H1 (cell line): ENCODE measurements at regions not wholly inside any gene's neighbourhood (a gene's known extent, or its start where the extent isn't known, plus 50 kb on each side); places are given as distances from the start of the nearest gene placed in this dataset.

Source experiments
- CTCF ChIA-PET: fragments of 300-600 bp; sonication (Branson Sonifier 250); formaldehyde crosslinking; loops from one replicate; lab custom pipeline; 2021; ENCODE audit not compliant: partially characterized antibody; lab: Charles Lee
- POLR2A ChIA-PET: fragments of 300-600 bp; sonication (Branson Sonifier 250); formaldehyde crosslinking; loops from one replicate; lab custom pipeline; 2021; ENCODE audit warnings: inconsistent platforms; ENCODE audit not compliant: partially characterized antibody; lab: Charles Lee
- DNase-seq, 2 experiments: peaks; one replicate each; pipeline versions ENCODE4 v3.0.0 to v3.0.0-alpha.2; 2010 to 2022; ENCODE audit warnings: low spot score in 2 of 2, low read depth in 1 of 2, mixed read lengths in 1 of 2
- FAIRE-seq: peaks from 2 replicates; lab custom pipeline; 2011; peaks lifted over from hg19 to GRCh38; lab: Jason Lieb, UNC
- H2AFZ ChIP-seq: 2 replicates; pipeline ENCODE4 v1.8.1; 2012; ENCODE audit warnings: low read length, inconsistent platforms
- H2AK5ac ChIP-seq: 2 replicates; pipeline ENCODE4 v1.6.1; 2013; ENCODE audit warnings: low read depth, low read length
- H2BK120ac ChIP-seq: replicated peaks from 2 replicates; pipeline ENCODE3; 2013; ENCODE audit warnings: low read depth, low read length, inconsistent platforms
- H2BK12ac ChIP-seq: 2 replicates; pipeline ENCODE4 v1.6.1; 2013; ENCODE audit warnings: low read depth, low read length
- H2BK15ac ChIP-seq: 2 replicates; pipeline ENCODE4 v1.6.1; 2013; ENCODE audit warnings: low read length
- H2BK20ac ChIP-seq: 2 replicates; pipeline ENCODE4 v1.6.1; 2013; ENCODE audit warnings: low read length
- H2BK5ac ChIP-seq: 2 replicates; pipeline ENCODE4 v1.6.1; 2013; ENCODE audit warnings: low read depth, low read length
- H3K14ac ChIP-seq: 2 replicates; pipeline ENCODE4 v1.6.1; 2013; ENCODE audit warnings: inconsistent platforms; ENCODE audit not compliant: insufficient read length
- H3K18ac ChIP-seq: 2 replicates; pipeline ENCODE4 v1.6.1; 2013; ENCODE audit warnings: low read length; ENCODE audit errors: extremely low read depth
- H3K23ac ChIP-seq: 2 replicates; pipeline ENCODE4 v1.6.1; 2013; ENCODE audit warnings: inconsistent platforms; ENCODE audit not compliant: insufficient read length
- H3K23me2 ChIP-seq: 2 replicates; pipeline ENCODE4 v1.6.1; 2013; ENCODE audit warnings: low read depth, low read length
- H3K27ac ChIP-seq: 2 replicates; pipeline ENCODE4 v1.6.1; 2011; ENCODE audit warnings: low read depth, low read length, inconsistent platforms
- H3K27me3 ChIP-seq, 4 experiments: replicated peaks in 1 of 4; 1 replicate in 1 of 4; 2 replicates in 3 of 4; pipeline versions ENCODE4 v1.6.1 to v1.8.1; 2011 to 2013; ENCODE audit warnings: low read length in 3 of 4, mild to moderate bottlenecking in 3 of 4, inconsistent platforms in 2 of 4, mixed read lengths in 2 of 4, moderate library complexity in 1 of 4; ENCODE audit not compliant: control insufficient read depth in 3 of 4, insufficient read depth in 3 of 4; ENCODE audit errors: extremely low read depth in 1 of 4
- H3K36me3 ChIP-seq, 4 experiments: 2 replicates each; pipeline versions ENCODE4 v1.6.1 to v1.8.1; 2011 to 2013; ENCODE audit warnings: mild to moderate bottlenecking in 4 of 4, low read length in 3 of 4, moderate library complexity in 2 of 4, control low read depth in 1 of 4, inconsistent platforms in 1 of 4; ENCODE audit not compliant: insufficient read depth in 4 of 4, control insufficient read depth in 2 of 4
- H3K4ac ChIP-seq: replicated peaks from 2 replicates; pipeline ENCODE3; 2013; ENCODE audit warnings: low read length, low read depth, mixed read lengths, inconsistent platforms; ENCODE audit not compliant: insufficient read length
- H3K4me1 ChIP-seq, 4 experiments: replicated peaks in 1 of 4; 1 replicate in 1 of 4; 2 replicates in 3 of 4; pipeline versions ENCODE4 v1.6.1 to v1.8.1; 2011 to 2013; ENCODE audit warnings: low read length in 3 of 4, inconsistent platforms in 2 of 4, mixed read lengths in 1 of 4; ENCODE audit not compliant: insufficient read depth in 4 of 4, control insufficient read depth in 3 of 4
- H3K4me2 ChIP-seq, 2 experiments: 2 replicates each; pipeline versions ENCODE4 v1.6.1 to v1.8.1; 2011 to 2013; ENCODE audit warnings: low read depth in 2 of 2, low read length in 2 of 2, control low read depth in 1 of 2, inconsistent platforms in 1 of 2, mild to moderate bottlenecking in 1 of 2; ENCODE audit not compliant: insufficient read depth in 1 of 2
- H3K4me3 ChIP-seq, 4 experiments: fragments of 200-600, 300-600 bp in 1 of 4; sonication (generic), shearing (Covaris generic), sonication (Bioruptor Twin) in 1 of 4; 2 replicates each; pipeline versions ENCODE4 v1.5.1 to v1.8.1; 2011 to 2016; ENCODE audit warnings: low read length in 4 of 4, low read depth in 3 of 4, control low read depth in 2 of 4, inconsistent platforms in 2 of 4, mild to moderate bottlenecking in 2 of 4, mixed read lengths in 1 of 4, moderate library complexity in 1 of 4; ENCODE audit not compliant: insufficient read depth in 2 of 4; ENCODE audit errors: extremely low read depth in 1 of 4
- H3K56ac ChIP-seq: replicated peaks from 2 replicates; pipeline ENCODE3; 2013; ENCODE audit warnings: low read depth, mild to moderate bottlenecking, mixed read lengths, low read length, inconsistent platforms; ENCODE audit not compliant: insufficient read length
- H3K79me1 ChIP-seq: 2 replicates; pipeline ENCODE4 v1.6.1; 2013; ENCODE audit warnings: low read depth, low read length, control low read depth
- H3K79me2 ChIP-seq, 2 experiments: 2 replicates each; pipeline versions ENCODE4 v1.6.1 to v1.8.1; 2012 to 2013; ENCODE audit warnings: low read length in 2 of 2, mild to moderate bottlenecking in 2 of 2, inconsistent platforms in 1 of 2; ENCODE audit not compliant: insufficient read depth in 2 of 2, control insufficient read depth in 1 of 2
- H3K9ac ChIP-seq, 4 experiments: replicated peaks in 1 of 4; 1 replicate in 1 of 4; 2 replicates in 3 of 4; pipeline versions ENCODE4 v1.6.1 to v1.8.1; 2011 to 2013; ENCODE audit warnings: low read depth in 3 of 4, low read length in 3 of 4, control low read depth in 2 of 4, mild to moderate bottlenecking in 2 of 4, moderate library complexity in 2 of 4, inconsistent platforms in 1 of 4; ENCODE audit errors: extremely low read depth in 1 of 4
- H3K9me3 ChIP-seq, 2 experiments: 2 replicates each; pipeline versions ENCODE4 v1.6.1 to v1.8.1; 2012 to 2013; ENCODE audit warnings: mild to moderate bottlenecking in 2 of 2, moderate library complexity in 2 of 2, control low read depth in 1 of 2, inconsistent platforms in 1 of 2, low read depth in 1 of 2, low read length in 1 of 2, mixed read lengths in 1 of 2; ENCODE audit not compliant: insufficient read depth in 2 of 2
- H4K20me1 ChIP-seq, 2 experiments: replicated peaks in 1 of 2; 2 replicates each; pipeline versions ENCODE3 to v1.8.1; 2011 to 2013; ENCODE audit warnings: inconsistent platforms in 2 of 2, low read length in 2 of 2, mild to moderate bottlenecking in 1 of 2; ENCODE audit not compliant: insufficient read depth in 2 of 2, control insufficient read depth in 1 of 2
- H4K5ac ChIP-seq: 2 replicates; pipeline ENCODE4 v1.6.1; 2013; ENCODE audit warnings: low read length, low read depth, mixed read lengths, inconsistent platforms; ENCODE audit not compliant: insufficient read length
- H4K8ac ChIP-seq: 2 replicates; pipeline ENCODE4 v1.8.0; 2013; ENCODE audit warnings: mild to moderate bottlenecking, moderate library complexity, low read length, inconsistent platforms; ENCODE audit not compliant: insufficient read depth; ENCODE audit errors: extremely low read depth
- H4K91ac ChIP-seq: replicated peaks from 2 replicates; pipeline ENCODE3; 2013; ENCODE audit warnings: low read length, mixed read lengths, inconsistent platforms; ENCODE audit not compliant: insufficient read length
- ATF2 ChIP-seq: IDR thresholded peaks from 2 replicates; pipeline ENCODE4 v1.6.1; 2012; ENCODE audit warnings: low read length, inconsistent platforms
- BACH1 ChIP-seq: IDR thresholded peaks from 2 replicates; pipeline ENCODE4 v1.6.1; 2012; ENCODE audit warnings: low read length, improper control_type of control experiment
- JUND ChIP-seq: IDR thresholded peaks from 2 replicates; pipeline ENCODE4 v1.6.1; 2011; ENCODE audit warnings: mild to moderate bottlenecking, improper control_type of control experiment, low read length
- SIN3A ChIP-seq, 2 experiments: IDR thresholded peaks in 1 of 2; conservative IDR thresholded peaks in 1 of 2; 2 replicates each; pipeline ENCODE4 v1.6.1; 2011 to 2012; ENCODE audit warnings: low read length in 2 of 2, improper control_type of control experiment in 1 of 2, low read depth in 1 of 2, mild to moderate bottlenecking in 1 of 2
- SUZ12 ChIP-seq: fragments of 200-600 bp; sonication (generic); IDR thresholded peaks from 2 replicates; pipeline ENCODE4 v1.6.1; 2012; ENCODE audit warnings: mild to moderate bottlenecking, inconsistent platforms, low read length, moderate library complexity, mixed read lengths
- WGBS, 2 experiments: shearing (Covaris generic) in 1 of 2; methylation state at CpG; one replicate each; pipeline versions ENCODE4 v1.1.6 to v1.1.7; 2013 to 2015; ENCODE audit warnings: low lambda C conversion rate in 2 of 2, mixed read lengths in 2 of 2, inconsistent platforms in 1 of 2, low coverage in 1 of 2, missing lambda C conversion rate in 1 of 2; ENCODE audit not compliant: insufficient replicate concordance in 2 of 2, insufficient coverage in 1 of 2, insufficient read length in 1 of 2; ENCODE audit errors: extremely low coverage in 1 of 2, missing lambda C conversion rate in 1 of 2; 5-methylcytosine and 5-hydroxymethylcytosine counted together

DNA sequence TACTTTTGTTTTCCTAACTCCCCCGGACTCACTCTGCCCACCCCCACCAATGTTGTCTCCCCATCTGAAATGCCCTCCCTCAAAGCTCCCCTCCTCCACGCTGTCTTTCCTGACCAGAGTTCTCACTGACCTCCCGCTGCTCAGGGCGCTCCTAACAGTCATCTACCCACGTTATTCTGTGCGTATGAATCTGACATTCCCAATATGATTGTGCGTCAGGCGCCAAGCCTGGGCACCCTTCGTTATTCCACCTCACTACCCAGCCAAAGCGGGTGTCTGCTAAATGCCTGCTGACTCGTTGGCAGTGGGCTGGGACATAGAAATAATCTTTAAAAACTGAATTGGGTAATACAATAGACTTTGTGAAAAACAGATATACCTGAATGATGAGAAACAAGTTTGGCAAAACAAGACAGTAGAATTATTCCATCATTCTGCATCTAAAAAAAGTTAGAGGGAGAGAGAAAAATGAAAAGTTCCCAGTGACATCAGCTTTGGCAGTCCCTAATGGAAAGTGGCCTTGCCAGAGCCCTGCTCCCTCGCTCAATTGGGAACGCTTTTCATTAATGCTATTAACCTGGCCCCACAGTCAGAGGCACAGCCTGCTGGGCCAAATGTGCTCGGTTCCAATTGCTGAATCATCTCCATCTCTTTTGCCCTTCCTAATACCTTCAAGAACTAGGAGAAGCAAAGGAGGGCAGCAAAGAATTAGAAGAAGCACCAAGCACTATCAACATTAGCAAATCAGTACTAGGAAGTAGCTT, 74.0 kb upstream of the PLXNC1 start:
- no peak overlapping the region for H3K4me3 ChIP-seq
- no peak overlapping the region for H3K18ac ChIP-seq
- H4K8ac ChIP-seq: no peak overlapping the region
- H2BK5ac ChIP-seq: no peak overlapping the region
- no peak overlapping the region for H3K4me2 ChIP-seq
- no peak overlapping the region for H2AK5ac ChIP-seq
- TF ChIP-seq JUND (no peak), SIN3A (conservative IDR thresholded peaks at IDR 0.05 in 1 of 2, IDR thresholded peaks at IDR 0.05 in 1 of 2; ENCODE audit: low read depth in 1 of 2, low read length in 2 of 2) (no peak), SUZ12 (no peak), BACH1 (no peak), ATF2 (no peak)
- H2BK12ac ChIP-seq: no peak overlapping the region
- no peak overlapping the region for H3K27ac ChIP-seq
- no peaks in the 10 kb centered on the region for H3K36me3 ChIP-seq
- no peak overlapping the region for H2BK20ac ChIP-seq
- H3K9ac ChIP-seq: no peak overlapping the region
- POLR2A ChIA-PET: interaction anchor here (1.2 to 1.3 kb wide), 2 partner anchors 19 to 505 kb away, joined by 3 to 4 read pairs; no protein-coding TSS in a partner anchor
- FAIRE-seq (no peak), DNase-seq (no peak)
- H4K91ac ChIP-seq: no peak overlapping the region
- H3K4me1 ChIP-seq: peaks cover 0 to 3% (median 0%) of the 10 kb centered on the region in 4 experiments; a peak in 1 of 7 replicates
- H2BK120ac ChIP-seq: no peak overlapping the region
- no peak overlapping the region for H4K5ac ChIP-seq
- no peaks in the 10 kb centered on the region for H3K23me2 ChIP-seq
- no peak overlapping the region for H3K14ac ChIP-seq
- 85% methylated on average over 14 of the region's 14 CpGs; no CpG with 5 or more reads in 1 of the 2 experiments for WGBS, 2 experiments
- H3K79me2 ChIP-seq: no peaks in the 10 kb centered on the region
- no peaks in the 10 kb centered on the region for H3K79me1 ChIP-seq
- H3K23ac ChIP-seq: no peak overlapping the region
- no peak overlapping the region for H3K4ac ChIP-seq
- H3K56ac ChIP-seq: no peak overlapping the region
- H2BK15ac ChIP-seq: no peak overlapping the region
- H3K9me3 ChIP-seq: no peaks in the 10 kb centered on the region
- H4K20me1 ChIP-seq: no peaks in the 10 kb centered on the region
- H2AFZ ChIP-seq: peak overlapping the region; percentile 84; the same call in 1 of the 2 replicates
- CTCF ChIA-PET: interaction anchor here (0.7 to 12.9 kb wide), 41 partner anchors 9 to 1322 kb away, joined by 3 to 152 read pairs (median 6); no protein-coding TSS in a partner anchor
- H3K27me3 ChIP-seq: no peaks in the 10 kb centered on the region
